GM20000 (cell line): ENCODE measurements at regions not wholly inside any gene's neighbourhood (a gene's known extent, or its start where the extent isn't known, plus 50 kb on each side); places are given as distances from the start of the nearest gene placed in this dataset.

Experiments
- DNase-seq: peaks from one replicate; pipeline ENCODE4 v3.0.0; 2012; ENCODE audit warnings: low spot score
- CTCF ChIP-seq: IDR thresholded peaks from 2 replicates; pipeline ENCODE4 v1.5.1; 2012; ENCODE audit warnings: mild to moderate bottlenecking, control low read depth; ENCODE audit errors: extremely low read depth, missing control alignments

GRCh38 chr2:221258464-221258863, 313.6 kb downstream of the EPHA4 start:
- no peak for DNase-seq
- no peak for TF ChIP-seq CTCF

GRCh38 chr2:221262651-221263050, 309.5 kb downstream of the EPHA4 start:
- no peak for TF ChIP-seq CTCF
- DNase-seq: no peak

GRCh38 chr2:221263573-221263972, 308.5 kb downstream of the EPHA4 start:
- no peak for DNase-seq
- no peak for TF ChIP-seq CTCF

- TF ChIP-seq CTCF: no peak
- DNase-seq: no peak
These were observed 307.8 kb downstream of the EPHA4 start for GRCh38 chr2:221264318-221264717.

- DNase-seq: no peak
- no peak for TF ChIP-seq CTCF
These were observed 304.2 kb downstream of the EPHA4 start for GRCh38 chr2:221267773-221268425.

GRCh38 chr2:221268631-221269030, 303.5 kb downstream of the EPHA4 start:
- no peak for DNase-seq
- no peak for TF ChIP-seq CTCF

GRCh38 chr2:221270806-221271205, 301.3 kb downstream of the EPHA4 start:
- TF ChIP-seq CTCF: no peak
- DNase-seq: no peak
